Activated CD8-positive, alpha-beta memory T cell treated with anti-CD3 and anti-CD28 coated beads, Interleukin-2, amount 50 U/mL, for 1 hour (primary cell): ENCODE measurements at regions not wholly inside any gene's neighbourhood (a gene's known extent, or its start where the extent isn't known, plus 50 kb on each side); places are given as distances from the start of the nearest gene placed in this dataset.
"Not testable (repeated sequence)": the region's sequence is repeated elsewhere in the genome, so short reads cannot be mapped to it uniquely, and the experiment has no call there.

Source experiments
- DNase-seq: peaks from one replicate; pipeline ENCODE4 v3.0.0-alpha.2; 2020; ENCODE audit errors: extremely low read depth

DNA sequence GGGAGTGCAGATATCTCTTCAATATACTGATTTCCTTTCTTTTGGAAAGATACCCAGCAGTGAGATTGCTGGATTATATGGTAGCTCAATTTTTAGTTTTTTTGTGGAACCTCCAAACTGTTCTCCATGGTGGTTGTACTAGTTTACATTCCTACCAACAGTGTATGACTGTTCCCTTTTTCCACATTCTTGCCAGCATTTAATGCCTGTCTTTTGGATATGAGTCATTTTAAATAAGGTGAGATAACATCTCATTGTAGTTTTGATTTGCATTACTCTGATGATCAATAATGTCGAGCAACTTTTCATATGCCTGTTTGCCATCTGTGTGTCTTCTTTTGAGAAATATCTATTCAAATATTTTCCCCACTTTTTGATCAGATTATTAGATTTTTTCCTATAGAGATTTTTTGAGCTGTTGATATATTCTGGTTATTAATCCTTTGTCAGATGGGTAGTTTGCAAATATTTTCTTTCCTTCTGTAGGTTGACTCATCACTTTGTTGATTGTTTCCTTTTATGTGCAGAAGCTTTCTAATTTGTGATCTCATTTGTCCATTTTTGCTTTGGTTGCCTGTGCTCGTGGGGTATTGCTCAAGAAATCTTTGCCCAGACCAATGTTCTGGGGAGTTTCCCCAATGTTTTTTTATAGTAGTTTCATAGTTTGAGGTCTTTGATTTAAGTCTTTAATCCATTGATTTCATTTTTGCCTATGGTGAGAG lies 552.7 kb downstream of the ZNF674 start:
- DNase-seq, result no peak

- no peak for DNase-seq
Measured at GRCh38 chrX:45986971-45987370, 558.2 kb downstream of the ZNF674 start.

- DNase-seq, result no peak
Measured at GRCh38 chrX:45986081-45986480, 559.1 kb downstream of the ZNF674 start.

GRCh38 chrX:45982958-45983727 lies 562.1 kb downstream of the ZNF674 start:
- not testable (repeated sequence) for DNase-seq

- DNase-seq, result no peak
Measured at GRCh38 chrX:45980726-45981125, 564.5 kb downstream of the ZNF674 start.

GRCh38 chrX:45975633-45976032 lies 569.6 kb downstream of the ZNF674 start:
- DNase-seq, result no peak

GRCh38 chrX:45972636-45973035 lies 572.6 kb downstream of the ZNF674 start:
- DNase-seq, result no peak

DNA sequence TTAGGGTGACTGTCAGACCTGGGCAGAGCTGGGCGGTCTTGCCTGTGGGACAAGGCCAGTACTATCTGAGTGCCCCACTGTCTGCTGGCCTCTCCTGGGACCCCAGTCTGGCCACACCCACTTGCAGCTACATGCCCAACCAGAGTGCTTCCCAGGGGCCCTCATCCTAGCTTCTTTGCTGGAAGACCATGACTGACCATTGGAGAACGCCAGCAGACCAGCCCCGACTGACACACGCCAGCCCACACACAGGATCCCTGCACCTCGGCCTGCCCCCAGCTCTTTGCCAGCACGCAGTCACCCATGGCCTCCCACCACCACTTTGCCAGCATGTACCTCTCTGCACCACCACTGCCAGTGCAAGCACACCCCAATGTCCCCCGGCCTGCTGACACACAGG lies 585.7 kb downstream of the ZNF674 start:
- no peak for DNase-seq

DNA sequence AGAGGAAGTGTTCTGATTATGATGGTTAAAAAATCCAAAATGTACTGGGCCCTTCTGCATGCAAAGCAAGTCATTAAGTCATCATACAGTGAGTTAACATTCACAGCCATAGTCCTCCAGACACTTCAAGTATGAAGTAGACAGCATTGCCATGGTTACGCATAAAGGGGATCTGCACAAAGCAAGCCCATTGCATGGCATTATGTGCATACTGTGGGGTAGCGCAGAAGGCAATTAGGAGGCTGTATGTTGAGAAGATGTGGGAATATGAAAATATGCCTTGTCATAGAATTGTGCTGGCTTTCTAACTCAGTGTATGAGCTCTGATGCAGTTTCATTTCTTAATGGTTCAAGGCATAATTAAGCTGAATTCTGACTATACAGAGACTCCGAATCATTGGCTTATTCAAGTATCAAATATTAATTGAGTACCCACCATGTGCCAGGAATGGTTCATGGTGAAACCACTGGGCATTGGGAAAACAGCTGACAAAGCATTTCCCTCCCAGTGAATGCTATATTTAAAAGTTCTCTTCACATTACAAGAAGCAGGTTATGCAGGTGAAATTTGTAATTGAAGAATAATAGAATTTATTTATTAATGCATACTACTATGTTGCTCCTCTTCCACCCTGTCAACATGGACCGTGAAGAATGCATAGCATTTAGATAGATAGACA lies 588.9 kb downstream of the ZNF674 start:
- DNase-seq, result no peak

- no peak for DNase-seq
Measured at GRCh38 chrX:45955661-45956060, 589.6 kb downstream of the ZNF674 start.

DNA sequence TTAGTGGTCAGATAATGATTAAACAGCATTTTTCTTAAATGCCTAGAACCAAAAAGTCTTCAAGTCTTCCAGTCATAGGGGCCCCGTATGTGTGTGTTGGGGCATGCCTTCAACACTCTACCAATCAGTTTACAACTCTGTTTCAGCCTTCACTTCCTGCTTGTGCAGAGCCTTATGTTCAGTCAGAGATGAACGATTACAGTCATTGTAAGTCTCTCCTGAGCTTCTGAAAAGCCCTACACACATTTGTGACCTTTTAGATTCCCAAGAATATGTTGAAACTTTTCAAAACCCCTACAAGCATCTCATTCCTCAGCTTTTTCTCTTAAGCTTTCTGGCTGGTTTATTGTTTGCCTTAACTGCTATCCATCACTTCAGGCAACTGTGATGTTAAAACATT lies 591.2 kb downstream of the ZNF674 start:
- DNase-seq, result no peak

DNA sequence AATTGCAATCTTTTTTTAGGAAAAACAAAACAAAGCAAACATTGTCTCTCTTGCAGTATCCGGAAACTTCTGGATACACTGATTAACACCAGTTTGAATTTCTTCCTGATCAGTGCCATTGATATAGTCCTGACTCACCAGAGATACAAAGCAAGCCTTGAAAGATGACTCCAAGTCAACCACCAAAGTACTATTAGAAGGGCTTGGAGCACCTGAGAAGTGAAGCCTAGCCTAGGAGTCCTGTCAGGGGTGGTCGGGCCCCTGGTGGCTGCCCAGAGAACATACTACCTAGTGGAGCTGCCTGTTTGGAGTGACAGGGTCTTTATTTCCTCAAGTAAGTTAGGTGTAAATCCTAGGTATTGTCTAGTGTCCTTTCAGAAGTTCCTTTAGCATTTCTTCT lies 593.2 kb downstream of the ZNF674 start:
- DNase-seq, result no peak

- DNase-seq, result no peak
Measured at GRCh38 chrX:45935408-45935807, 609.8 kb downstream of the ZNF674 start.

GRCh38 chrX:45912316-45912715 lies 632.9 kb downstream of the ZNF674 start:
- no peak for DNase-seq

DNA sequence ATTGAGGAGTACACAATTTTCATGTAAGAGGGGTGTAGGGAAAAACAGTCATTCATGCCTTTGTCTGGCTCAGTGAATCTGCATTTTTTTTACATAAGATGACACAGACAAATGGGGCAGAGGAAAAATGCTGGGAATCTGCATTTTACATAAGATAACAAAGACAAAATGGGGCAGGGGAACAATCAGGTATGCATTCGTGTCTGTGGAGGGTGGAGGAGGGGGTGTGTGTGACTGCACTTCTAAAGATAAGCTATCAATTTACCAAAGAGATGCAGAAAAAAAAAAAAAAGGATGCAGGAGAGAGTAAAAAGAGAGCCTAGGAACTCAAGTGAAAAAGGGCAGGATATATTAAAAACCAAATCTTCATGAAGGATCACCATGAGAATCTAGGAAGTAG lies 637.4 kb downstream of the ZNF674 start:
- DNase-seq, result no peak

GRCh38 chrX:45903781-45904201 lies 641.4 kb downstream of the ZNF674 start:
- DNase-seq, result no peak

DNA sequence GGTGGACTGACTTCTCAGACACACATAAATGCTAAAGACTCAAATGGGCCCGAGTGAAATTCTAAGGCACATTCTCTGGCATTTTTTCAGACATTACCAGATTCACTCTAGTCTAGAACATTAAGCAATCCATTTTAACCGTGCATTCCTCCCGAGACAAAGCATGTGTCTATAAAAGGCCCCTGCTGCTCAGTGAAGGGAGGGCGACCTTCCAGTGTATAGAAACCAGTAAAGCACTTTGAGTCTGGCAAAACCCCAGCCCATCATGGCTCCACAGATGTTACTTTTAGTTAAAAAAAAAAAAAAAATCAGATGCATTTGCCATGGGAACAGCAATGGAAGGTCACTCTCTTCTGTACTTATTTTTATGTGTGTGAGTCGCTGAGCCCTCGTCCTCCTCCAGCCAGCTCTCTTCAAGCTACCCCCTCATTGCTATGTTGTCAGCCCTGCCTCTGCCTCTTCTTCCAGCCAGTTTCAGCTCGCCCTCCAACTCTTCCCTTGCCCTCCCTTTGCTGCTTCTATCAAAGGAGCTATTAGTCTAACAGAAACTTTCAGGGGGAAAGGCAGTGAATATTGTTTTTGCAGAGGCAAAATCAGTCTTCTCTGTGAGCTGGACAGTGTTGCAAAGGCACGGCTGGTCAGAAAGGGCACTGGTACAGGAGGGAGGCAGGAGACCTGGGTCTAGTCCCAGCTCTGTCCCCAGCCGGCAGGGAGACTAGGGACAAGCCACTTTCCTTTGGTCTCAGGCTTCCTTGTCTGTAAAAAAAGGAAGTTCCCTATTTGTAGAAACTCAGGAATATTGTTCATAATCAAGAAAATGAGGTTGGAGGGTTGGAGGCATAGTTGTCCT lies 644.2 kb downstream of the ZNF674 start:
- no peak for DNase-seq

DNA sequence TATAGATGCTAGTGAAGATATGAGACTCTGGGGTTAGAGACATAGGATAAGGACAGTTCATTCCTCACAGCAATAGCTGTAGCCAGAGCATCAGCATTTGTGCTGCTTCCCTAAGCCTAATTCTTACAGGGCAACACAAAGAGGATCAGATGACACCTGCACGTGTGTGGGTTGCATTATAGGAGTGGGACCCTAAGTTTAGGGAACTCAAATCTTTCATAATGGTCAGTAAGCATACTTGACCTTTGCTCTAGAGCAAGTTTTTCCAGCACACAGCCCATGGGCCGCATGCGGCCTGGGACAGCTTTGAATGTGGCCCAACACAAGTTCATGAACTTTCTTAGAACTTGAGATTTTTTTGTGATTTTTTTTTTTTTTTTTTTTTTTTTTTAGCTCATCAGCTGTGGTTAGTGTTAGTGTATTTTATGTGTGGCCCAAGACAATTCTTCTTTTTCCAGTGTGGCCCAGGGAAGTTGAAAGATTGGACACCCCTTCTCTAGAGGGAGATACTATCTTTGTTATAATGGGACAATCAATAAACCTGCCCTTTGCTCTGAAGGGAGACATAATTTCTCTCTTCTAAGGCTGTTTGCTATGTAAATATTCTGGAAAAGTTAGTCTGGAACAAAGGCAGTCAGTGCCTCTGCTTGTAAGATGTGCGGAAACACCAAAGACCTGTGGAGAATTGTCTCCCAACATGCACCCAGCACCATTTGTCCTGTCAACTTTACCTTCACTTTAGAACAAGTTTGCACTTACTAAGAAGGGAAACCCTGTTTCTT lies 650.2 kb downstream of the ZNF674 start:
- no peak for DNase-seq

DNA sequence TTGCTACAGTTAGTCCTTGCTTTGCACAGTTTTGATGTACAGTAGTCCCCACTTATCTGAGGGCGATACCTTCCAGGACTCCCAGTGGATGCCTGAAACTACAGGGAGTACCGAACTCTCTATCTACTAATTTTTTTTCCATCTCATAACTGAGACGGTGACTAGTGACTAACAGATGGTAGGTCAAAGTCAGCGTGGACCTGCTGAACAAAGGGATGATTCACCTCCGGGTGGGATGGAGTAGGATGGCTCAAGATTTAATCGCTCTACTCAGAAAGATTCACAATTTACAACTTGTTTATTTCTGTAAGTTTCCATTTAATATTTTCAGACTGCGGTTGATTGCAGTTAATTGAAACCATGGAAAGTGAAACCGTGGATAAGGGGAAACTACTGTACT lies 655.8 kb downstream of the ZNF674 start:
- DNase-seq, result no peak

DNA sequence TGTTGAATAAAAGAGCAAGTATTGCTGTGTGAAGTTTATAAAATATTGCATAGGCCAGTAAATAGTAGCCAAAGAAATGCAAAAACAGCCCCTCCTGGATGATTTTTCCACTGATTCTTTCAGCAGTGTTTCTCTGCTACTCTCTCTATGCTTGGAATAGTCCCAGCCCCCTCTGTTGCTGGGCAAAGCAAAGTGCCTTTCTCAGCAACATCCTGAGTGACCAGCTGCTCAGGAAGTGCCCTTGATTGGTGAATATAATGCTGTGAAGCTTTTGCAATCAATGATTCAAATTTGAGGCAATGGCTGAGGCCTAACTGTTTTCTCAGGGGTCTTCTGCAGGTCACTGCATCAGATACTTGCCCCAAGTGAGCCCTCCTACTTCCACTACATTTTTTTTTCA lies 656.7 kb downstream of the ZNF674 start:
- DNase-seq, result no peak

- no peak for DNase-seq
Measured at GRCh38 chrX:45885931-45886330, 659.3 kb downstream of the ZNF674 start.
